HG03571 (cell line): ENCODE measurements at regions not wholly inside any gene's neighbourhood (a gene's known extent, or its start where the extent isn't known, plus 50 kb on each side); places are given as distances from the start of the nearest gene placed in this dataset.

Experiments used
- ATAC-seq: cut with Tn5 transposase; IDR thresholded peaks from one replicate; pipeline ENCODE4 v1.9.1; 2021; ENCODE audit not compliant: unreplicated experiment

- ATAC-seq = no peak
Measured at GRCh38 chr13:74681891-74682290, 547.7 kb upstream of the KLF12 start.

- ATAC-seq = no peak
Measured at GRCh38 chr13:74678308-74678965, 544.2 kb upstream of the KLF12 start.

- ATAC-seq = no peak
Measured at GRCh38 chr13:74675972-74676371, 541.8 kb upstream of the KLF12 start.

- no peak for ATAC-seq
Measured at GRCh38 chr13:74675182-74675581, 541.0 kb upstream of the KLF12 start.

DNA sequence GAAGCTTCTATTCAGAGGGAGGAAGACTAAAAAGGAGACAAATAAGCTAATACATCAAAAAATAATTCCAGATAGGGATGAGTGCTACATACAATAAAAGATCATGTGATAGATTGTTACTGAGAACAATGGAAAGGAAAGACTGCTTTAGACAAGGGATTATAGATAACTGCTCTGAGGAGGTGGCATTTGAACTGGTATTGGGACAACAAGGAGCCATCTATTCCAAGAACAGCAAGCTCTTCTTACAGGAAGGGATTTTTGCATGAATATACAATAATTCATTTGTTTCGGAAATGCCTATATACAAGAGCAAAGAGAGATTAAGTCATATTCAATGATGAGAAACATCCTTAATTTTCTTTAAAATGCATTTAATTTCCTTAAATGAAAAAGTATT, 540.5 kb upstream of the KLF12 start:
- ATAC-seq = no peak

- ATAC-seq = no peak
Measured at GRCh38 chr13:74669149-74669548, 534.9 kb upstream of the KLF12 start.

GRCh38 chr13:74667656-74668203, 533.5 kb upstream of the KLF12 start:
- ATAC-seq = no peak

DNA sequence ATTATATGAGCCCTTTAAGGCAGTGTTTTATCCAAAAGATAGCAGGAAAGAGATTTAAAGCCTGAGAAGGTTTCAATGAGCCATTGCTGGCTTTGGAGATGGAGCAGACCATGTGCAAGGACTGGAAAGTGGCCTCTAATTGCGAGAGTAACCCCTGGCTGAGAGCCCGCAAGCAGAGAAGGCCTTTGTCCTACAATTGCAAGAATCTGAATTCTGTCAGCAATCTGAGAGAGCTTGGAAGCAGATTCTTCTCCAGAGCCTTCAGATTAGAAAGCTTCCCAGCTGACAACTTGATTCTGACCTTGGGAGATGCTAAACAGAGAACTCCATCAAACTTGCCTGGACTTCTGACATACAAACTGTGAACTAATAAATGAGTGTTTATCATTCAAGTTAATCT, 528.7 kb upstream of the KLF12 start:
- no peak for ATAC-seq

- no peak for ATAC-seq
Measured at GRCh38 chr13:74661851-74662250, 527.6 kb upstream of the KLF12 start.

DNA sequence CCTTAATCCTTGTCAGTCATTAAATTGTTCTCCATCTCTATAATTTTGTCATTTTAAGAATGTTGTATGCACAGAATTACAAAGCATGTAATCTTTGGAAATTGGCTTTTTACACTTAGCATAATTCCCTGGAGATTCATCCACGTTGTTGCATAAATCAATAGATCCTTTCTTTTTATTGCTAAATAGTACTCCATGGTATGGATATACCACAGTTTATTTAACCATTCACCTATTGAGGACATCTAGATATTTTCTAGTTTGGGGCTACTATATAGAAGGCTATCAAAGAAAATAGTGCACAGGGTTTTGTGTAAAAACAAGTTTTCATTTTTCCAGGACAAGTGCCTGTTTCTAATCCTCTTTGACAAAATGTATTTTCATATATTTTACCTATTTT, 523.6 kb upstream of the KLF12 start:
- ATAC-seq = no peak

DNA sequence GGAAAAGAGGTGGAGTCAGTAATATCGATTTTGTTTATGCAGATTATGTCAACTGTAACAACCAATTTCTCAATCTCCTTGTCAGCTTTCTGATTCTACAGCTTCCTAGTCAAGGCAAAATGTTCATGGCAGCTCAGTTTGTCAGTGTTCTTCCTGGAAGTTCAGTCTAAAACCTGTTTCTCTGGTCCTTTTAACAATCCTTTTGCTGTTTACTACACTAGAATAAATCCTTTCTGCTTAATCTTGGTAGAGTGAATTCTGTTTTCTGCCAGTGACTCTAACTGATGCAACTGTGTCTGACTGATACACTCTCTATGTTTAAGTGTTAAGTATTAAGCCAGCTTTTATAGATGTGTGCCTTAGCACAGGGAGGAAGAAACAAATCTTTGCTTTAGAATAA, 516.9 kb upstream of the KLF12 start:
- no peak for ATAC-seq

- ATAC-seq = no peak
Measured at GRCh38 chr13:74647991-74648390, 513.8 kb upstream of the KLF12 start.

GRCh38 chr13:74647211-74647610, 513.0 kb upstream of the KLF12 start:
- no peak for ATAC-seq

DNA sequence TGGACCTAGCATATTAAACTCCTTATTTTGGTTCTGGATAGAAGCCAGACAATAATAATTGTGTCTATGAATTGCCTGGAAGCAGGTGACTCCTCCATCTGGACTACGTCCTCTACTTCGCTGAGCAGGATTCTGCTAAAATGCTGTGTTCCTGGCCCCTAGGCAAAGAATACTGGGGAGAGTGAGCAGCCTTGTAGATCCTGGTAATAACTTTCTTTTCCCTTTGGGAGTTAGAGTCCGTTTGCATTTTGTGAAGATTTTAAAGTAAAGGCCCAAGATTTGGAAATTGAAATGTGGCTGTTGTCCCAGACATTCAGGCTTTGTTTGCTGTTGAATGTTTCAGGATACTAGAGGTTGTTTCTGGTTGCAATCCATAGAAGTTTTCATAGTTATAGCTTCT, 511.9 kb upstream of the KLF12 start:
- ATAC-seq = no peak

DNA sequence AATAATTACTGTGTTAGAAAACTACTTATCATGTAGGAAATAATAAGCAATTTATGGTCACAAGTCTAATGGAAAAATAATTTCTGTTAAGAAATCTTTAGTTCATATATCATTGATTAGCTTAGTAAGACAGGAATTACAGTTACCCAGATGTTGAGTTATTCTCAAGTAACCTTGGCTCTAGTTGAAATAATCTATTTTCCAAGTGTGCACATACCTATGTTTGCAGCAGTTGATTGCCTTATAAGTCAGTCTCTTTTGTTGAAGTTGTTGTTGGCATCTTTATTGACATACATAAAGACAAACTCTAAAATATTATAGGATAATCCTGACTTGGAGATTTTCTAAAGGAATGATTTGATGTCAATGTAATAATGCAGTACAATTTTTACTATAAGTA, 511.4 kb upstream of the KLF12 start:
- ATAC-seq = no peak

GRCh38 chr13:74644229-74644628, 510.0 kb upstream of the KLF12 start:
- no peak for ATAC-seq

GRCh38 chr13:74641586-74641985, 507.4 kb upstream of the KLF12 start:
- ATAC-seq = no peak

DNA sequence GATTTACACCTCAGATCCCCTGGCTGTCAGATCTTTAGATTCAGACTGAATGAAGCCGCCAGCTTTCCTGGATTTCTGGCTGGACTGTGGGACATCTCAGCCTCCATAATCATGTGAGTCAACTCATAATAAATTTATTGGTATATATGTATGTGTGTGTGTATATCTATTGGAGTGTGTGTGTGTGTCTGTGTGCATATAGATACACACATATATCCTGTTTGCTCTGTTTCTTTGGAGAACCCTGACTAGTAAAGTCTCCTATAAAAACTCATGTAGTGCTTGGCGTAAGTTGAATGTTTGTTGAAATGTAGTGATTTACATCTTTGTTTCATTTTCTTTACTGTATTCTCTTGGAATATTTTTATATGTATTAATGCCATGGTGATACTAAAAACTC, 499.5 kb upstream of the KLF12 start:
- ATAC-seq = no peak

- ATAC-seq = no peak
Measured at GRCh38 chr13:74629985-74630384, 495.8 kb upstream of the KLF12 start.

DNA sequence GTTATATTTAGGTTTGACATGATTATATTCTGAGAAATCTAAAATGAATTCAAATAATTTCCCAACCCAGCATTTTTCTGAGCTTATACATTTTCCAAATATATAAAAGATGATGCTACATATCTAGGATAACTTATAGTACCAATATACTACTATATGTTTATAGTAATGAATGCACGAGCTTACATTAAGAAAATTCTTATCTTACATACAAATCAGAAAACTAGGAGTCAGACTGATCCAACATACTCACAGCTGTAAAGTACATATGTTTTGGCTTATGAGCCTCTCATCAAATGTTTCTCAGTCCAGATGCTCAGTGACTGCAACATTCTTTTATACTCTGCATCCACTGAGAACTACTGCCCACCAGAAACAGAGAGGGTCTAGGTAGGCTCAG, 491.3 kb upstream of the KLF12 start:
- no peak for ATAC-seq

DNA sequence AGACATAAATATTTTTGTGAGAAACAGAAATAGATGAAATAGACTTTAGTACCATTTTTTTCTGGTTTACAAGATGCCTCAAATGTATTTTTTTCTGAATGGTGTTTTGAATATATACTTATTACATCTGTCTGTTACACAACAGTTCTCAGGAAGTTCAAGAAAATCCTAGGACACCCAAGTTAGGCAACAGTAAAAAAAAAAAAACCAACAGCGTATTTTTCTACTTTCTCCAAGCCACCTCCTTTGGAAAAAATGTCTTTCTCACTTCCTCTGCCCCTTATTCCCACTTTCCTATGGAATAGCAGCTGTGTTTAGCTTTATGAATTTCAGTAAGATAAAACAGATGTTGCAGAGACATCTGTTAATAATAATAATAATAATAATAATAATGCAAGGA, 489.6 kb upstream of the KLF12 start:
- no peak for ATAC-seq

DNA sequence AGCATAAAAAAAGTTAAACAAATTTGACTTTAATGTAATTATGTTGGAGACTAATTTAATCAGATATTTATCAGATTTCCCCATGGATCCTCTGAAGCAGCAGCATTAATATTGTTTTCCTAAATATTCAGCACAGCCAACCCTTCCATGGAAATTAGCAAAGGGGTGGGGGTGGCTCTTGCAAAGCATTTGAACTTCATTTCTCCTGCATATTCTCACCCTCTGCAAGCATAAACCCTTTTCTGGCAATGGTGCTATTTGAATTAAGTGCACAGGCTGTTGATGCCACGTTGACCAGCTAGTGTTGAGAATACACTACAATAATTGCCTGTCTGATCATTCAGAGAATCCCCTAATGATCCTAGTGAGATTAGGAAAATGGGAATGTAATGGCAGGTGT, 488.1 kb upstream of the KLF12 start:
- no peak for ATAC-seq

GRCh38 chr13:74620711-74621110, 486.5 kb upstream of the KLF12 start:
- ATAC-seq = no peak
